ENCODE measurements at regions not wholly inside any gene's neighbourhood (a gene's known extent, or its start where the extent isn't known, plus 50 kb on each side); places are given as distances from the start of the nearest gene placed in this dataset.

GRCh38 chr22:27258616-27259172, 542.9 kb downstream of the MN1 start:
- H3K4me3 ChIP-seq (ENCODE audit: low read depth, low read length) = no peak overlapping the region
- TF ChIP-seq CTCF (IDR thresholded peaks at IDR 0.05; ENCODE audit: insufficient read depth, low read depth, low read length) = no peak
- DNase-seq (ENCODE audit: low read depth) = no peak

- no peak for DNase-seq (ENCODE audit: low read depth)
- no peak overlapping the region for H3K4me3 ChIP-seq (ENCODE audit: low read depth, low read length)
Observed at GRCh38 chr22:27259433-27259832, 542.1 kb downstream of the MN1 start.

GRCh38 chr22:27260087-27260698, 541.4 kb downstream of the MN1 start:
- TF ChIP-seq CTCF (IDR thresholded peaks at IDR 0.05; ENCODE audit: insufficient read depth, low read depth, low read length) = no peak
- H3K4me3 ChIP-seq (ENCODE audit: low read depth, low read length) = no peak overlapping the region
- no peak for DNase-seq (ENCODE audit: low read depth)

More at GRCh38 chr22:27259433-27259832, 542.1 kb downstream of the MN1 start:
- TF ChIP-seq CTCF (IDR thresholded peaks at IDR 0.05; ENCODE audit: insufficient read depth, low read depth, low read length) = no peak

GRCh38 chr22:27262361-27262760, 539.2 kb downstream of the MN1 start:
- no peak overlapping the region for H3K4me3 ChIP-seq (ENCODE audit: low read depth, low read length)
- TF ChIP-seq CTCF (IDR thresholded peaks at IDR 0.05; ENCODE audit: insufficient read depth, low read depth, low read length) = no peak
- no peak for DNase-seq (ENCODE audit: low read depth)

- DNase-seq (ENCODE audit: low read depth) = no peak
- TF ChIP-seq CTCF (IDR thresholded peaks at IDR 0.05; ENCODE audit: insufficient read depth, low read depth, low read length) = no peak
Observed at GRCh38 chr22:27264184-27264583, 537.4 kb downstream of the MN1 start.

GRCh38 chr22:27267145-27267544, 534.4 kb downstream of the MN1 start:
- H3K4me3 ChIP-seq (ENCODE audit: low read depth, low read length) = no peak overlapping the region
- TF ChIP-seq CTCF (IDR thresholded peaks at IDR 0.05; ENCODE audit: insufficient read depth, low read depth, low read length) = no peak
- no peak for DNase-seq (ENCODE audit: low read depth)

More at GRCh38 chr22:27264184-27264583, 537.4 kb downstream of the MN1 start:
- H3K4me3 ChIP-seq (ENCODE audit: low read depth, low read length) = no peak overlapping the region

All from fibroblast of villous mesenchyme (primary cell).